H9 (cell line): ENCODE measurements at regions not wholly inside any gene's neighbourhood (a gene's known extent, or its start where the extent isn't known, plus 50 kb on each side); places are given as distances from the start of the nearest gene placed in this dataset.
A peak's percentile ranks its signal among the peaks of the same experiment; 100 is the strongest.
"Not testable (repeated sequence)": the region's sequence is repeated elsewhere in the genome, so short reads cannot be mapped to it uniquely, and the experiment has no call there.

Source experiments
- DNase-seq: peaks from one replicate; pipeline ENCODE4 v3.0.0-alpha.2; 2017
- H2AFZ ChIP-seq: one replicate; pipeline ENCODE4 v1.6.1; 2013; ENCODE audit warnings: mild to moderate bottlenecking, low read length, control low read depth, moderate library complexity
- H2AK5ac ChIP-seq: 2 replicates; pipeline ENCODE4 v1.6.1; 2013; ENCODE audit warnings: low read length, control low read depth, mixed read lengths; ENCODE audit not compliant: insufficient read length
- H2BK120ac ChIP-seq: one replicate; pipeline ENCODE4 v1.6.1; 2013; ENCODE audit warnings: low read depth, mild to moderate bottlenecking, low read length, control low read depth, inconsistent platforms; ENCODE audit not compliant: poor library complexity, severe bottlenecking
- H2BK12ac ChIP-seq: 2 replicates; pipeline ENCODE4 v1.6.1; 2013; ENCODE audit warnings: low read length, control low read depth, mixed read lengths, low read depth; ENCODE audit not compliant: insufficient read length
- H2BK15ac ChIP-seq: 2 replicates; pipeline ENCODE4 v1.6.1; 2013; ENCODE audit warnings: low read depth, low read length, control low read depth
- H2BK20ac ChIP-seq: one replicate; pipeline ENCODE4 v1.6.1; 2013; ENCODE audit warnings: low read depth, mild to moderate bottlenecking, low read length, control low read depth, inconsistent platforms; ENCODE audit not compliant: poor library complexity, severe bottlenecking
- H2BK5ac ChIP-seq: 2 replicates; pipeline ENCODE4 v1.6.1; 2013; ENCODE audit warnings: low read length, control low read depth, mixed read lengths; ENCODE audit not compliant: insufficient read length
- H3K14ac ChIP-seq: 2 replicates; pipeline ENCODE4 v1.6.1; 2013; ENCODE audit warnings: low read length, control low read depth; ENCODE audit not compliant: insufficient read depth
- H3K18ac ChIP-seq: 2 replicates; pipeline ENCODE4 v1.6.1; 2013; ENCODE audit warnings: low read depth, mild to moderate bottlenecking, mixed read lengths, low read length, control low read depth; ENCODE audit not compliant: insufficient read length
- H3K23ac ChIP-seq: 2 replicates; pipeline ENCODE4 v1.6.1; 2013; ENCODE audit warnings: low read length, control low read depth, mixed read lengths, low read depth; ENCODE audit not compliant: insufficient read length
- H3K23me2 ChIP-seq: 2 replicates; pipeline ENCODE4 v1.6.1; 2013; ENCODE audit warnings: low read depth, mild to moderate bottlenecking, mixed read lengths, low read length, control low read depth; ENCODE audit not compliant: insufficient read length, poor library complexity, severe bottlenecking
- H3K27ac ChIP-seq: 2 replicates; pipeline ENCODE4 v1.5.1; 2013; ENCODE audit warnings: low read length, control low read depth, mixed read lengths, low read depth; ENCODE audit not compliant: insufficient read length
- H3K27me3 ChIP-seq: 2 replicates; pipeline ENCODE4 v1.6.1; 2013; ENCODE audit warnings: low read length, control low read depth, inconsistent platforms; ENCODE audit not compliant: insufficient read depth
- H3K4ac ChIP-seq: 2 replicates; pipeline ENCODE4 v1.6.1; 2013; ENCODE audit warnings: low read depth, mild to moderate bottlenecking, control low read depth, inconsistent platforms, low read length, moderate library complexity
- H3K4me1 ChIP-seq: 2 replicates; pipeline ENCODE4 v1.6.1; 2013; ENCODE audit warnings: low read length, control low read depth, inconsistent platforms; ENCODE audit not compliant: insufficient read depth
- H3K4me2 ChIP-seq: 2 replicates; pipeline ENCODE4 v1.6.1; 2013; ENCODE audit warnings: low read length, control low read depth, mixed read lengths; ENCODE audit not compliant: insufficient read length, insufficient read depth
- H3K56ac ChIP-seq: 2 replicates; pipeline ENCODE4 v1.6.1; 2013; ENCODE audit warnings: low read depth, mild to moderate bottlenecking, mixed read lengths, low read length, control low read depth; ENCODE audit not compliant: insufficient read length
- H3K79me1 ChIP-seq: 2 replicates; pipeline ENCODE4 v1.6.1; 2013; ENCODE audit warnings: low read depth, mild to moderate bottlenecking, moderate library complexity, low read length, control low read depth, inconsistent platforms; ENCODE audit not compliant: insufficient read depth, poor library complexity, severe bottlenecking
- H3K79me2 ChIP-seq: 2 replicates; pipeline ENCODE4 v1.6.1; 2013; ENCODE audit warnings: low read length, control low read depth, inconsistent platforms; ENCODE audit not compliant: insufficient read depth
- H3K9ac ChIP-seq: 2 replicates; pipeline ENCODE4 v1.6.1; 2013; ENCODE audit warnings: low read length, control low read depth, mixed read lengths; ENCODE audit not compliant: insufficient read length; ENCODE audit errors: extremely low read depth
- H3K9me3 ChIP-seq: one replicate; pipeline ENCODE4 v1.6.1; 2013; ENCODE audit warnings: low read depth, low read length, inconsistent platforms; ENCODE audit not compliant: control insufficient read depth
- H3T11ph ChIP-seq: one replicate; pipeline ENCODE4 v1.6.1; 2013; ENCODE audit warnings: mild to moderate bottlenecking, low read length, control low read depth, inconsistent platforms
- H4K20me1 ChIP-seq: one replicate; pipeline ENCODE4 v1.6.1; 2013; ENCODE audit not compliant: control insufficient read depth, insufficient read length, insufficient read depth
- H4K5ac ChIP-seq: 2 replicates; pipeline ENCODE4 v1.6.1; 2013; ENCODE audit warnings: low read depth, mild to moderate bottlenecking, mixed read lengths, low read length, control low read depth; ENCODE audit not compliant: insufficient read length
- H4K8ac ChIP-seq: replicated peaks from 2 replicates; pipeline ENCODE4 v1.6.1; 2013; ENCODE audit warnings: low read length, control low read depth, mixed read lengths, low read depth; ENCODE audit not compliant: insufficient read length
- H4K91ac ChIP-seq: 2 replicates; pipeline ENCODE4 v1.6.1; 2013; ENCODE audit warnings: low read depth, mild to moderate bottlenecking, moderate library complexity, mixed read lengths, low read length, control low read depth; ENCODE audit not compliant: insufficient read length
- H3K27ac Mint-ChIP-seq, 3 experiments: 2 replicates in 2 of 3; 3 replicates in 1 of 3; pipeline ENCODE4 v1.8.0; 2020 to 2021; ENCODE audit warnings: mixed read lengths in 3 of 3, mild to moderate bottlenecking in 1 of 3, moderate library complexity in 1 of 3
- H3K27me3 Mint-ChIP-seq: 2 replicates; pipeline ENCODE4 v1.8.0; 2021; ENCODE audit warnings: low read depth, mild to moderate bottlenecking, moderate library complexity, mixed read lengths
- H3K36me3 Mint-ChIP-seq, 3 experiments: 2 replicates in 2 of 3; 3 replicates in 1 of 3; pipeline ENCODE4 v1.8.0; 2020 to 2021; ENCODE audit warnings: low read depth in 3 of 3, mixed read lengths in 3 of 3; ENCODE audit not compliant: insufficient read depth in 1 of 3
- H3K4me1 Mint-ChIP-seq, 2 experiments: 2 replicates each; pipeline ENCODE4 v1.8.0; 2020; ENCODE audit warnings: mixed read lengths in 2 of 2
- H3K4me3 Mint-ChIP-seq, 2 experiments: 2 replicates in 1 of 2; 3 replicates in 1 of 2; pipeline ENCODE4 v1.8.0; 2020 to 2021; ENCODE audit warnings: mild to moderate bottlenecking in 2 of 2, mixed read lengths in 2 of 2, moderate library complexity in 1 of 2
- H3K9me3 Mint-ChIP-seq, 2 experiments: 2 replicates in 1 of 2; 3 replicates in 1 of 2; pipeline ENCODE4 v1.8.0; 2020; ENCODE audit warnings: mild to moderate bottlenecking in 2 of 2, mixed read lengths in 2 of 2, moderate library complexity in 1 of 2
- WGBS: extraction: QIAGEN DNeasy Blood & Tissue Kit; methylation state at CpG from one replicate; pipeline ENCODE4 v1.1.7; 2013; ENCODE audit warnings: missing lambda C conversion rate, low lambda C conversion rate, mixed read lengths; ENCODE audit not compliant: insufficient read length; ENCODE audit errors: extremely low coverage; 5-methylcytosine and 5-hydroxymethylcytosine counted together
- TF ChIP-seq, protein P1 (sequence below): fragments of 200-600 bp; sonication (generic); conservative IDR thresholded peaks from 3 replicates; pipeline ENCODE4 v1.8.0; 2021; ENCODE audit warnings: antibody characterized with exemption, mild to moderate bottlenecking

DNA sequence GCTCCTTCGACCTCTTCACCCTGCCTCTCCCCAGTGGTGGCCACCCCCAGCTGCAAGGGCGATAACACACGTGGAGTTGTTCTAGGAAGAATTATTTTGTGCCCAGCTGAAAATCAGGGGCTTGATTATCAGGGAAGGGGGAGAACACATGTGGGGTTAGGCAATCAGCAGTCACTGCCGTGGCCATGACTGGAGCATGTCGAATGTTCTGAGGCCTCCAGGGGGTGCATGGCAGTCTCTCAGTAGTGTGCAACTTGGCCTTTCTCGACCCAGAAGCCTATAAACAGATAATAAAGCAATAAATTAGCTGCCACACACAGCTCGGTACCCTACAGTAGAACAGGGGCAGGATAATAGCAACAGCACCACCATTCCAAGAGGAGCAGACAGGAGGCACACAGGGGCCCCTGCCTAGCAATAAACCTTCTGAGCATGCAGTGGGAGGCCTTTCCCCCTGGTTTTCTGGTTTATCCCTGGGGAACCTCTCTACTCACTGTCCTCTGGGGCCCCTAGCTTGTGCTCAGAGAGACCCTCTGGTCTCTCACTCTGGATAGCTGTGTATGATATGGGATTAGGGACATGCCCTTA lies 308.2 kb upstream of the PLGLB2 start:
- not testable (repeated sequence) for H2BK15ac ChIP-seq, H3K79me2 ChIP-seq, H4K8ac ChIP-seq, H2BK12ac ChIP-seq, H3K9ac ChIP-seq, H3K27me3 ChIP-seq, H3K23ac ChIP-seq, H3K36me3 Mint-ChIP-seq, H3K9me3 ChIP-seq, H3K23me2 ChIP-seq, H3K18ac ChIP-seq, H3K4me2 ChIP-seq, H3K4me1 ChIP-seq, H4K5ac ChIP-seq, DNase-seq, H3K9me3 Mint-ChIP-seq, H2AK5ac ChIP-seq, H4K91ac ChIP-seq, H3K27ac ChIP-seq, H3K4me1 Mint-ChIP-seq, H3K14ac ChIP-seq, H3K79me1 ChIP-seq, H2BK20ac ChIP-seq, H3K4me3 Mint-ChIP-seq, H2AFZ ChIP-seq, H3K56ac ChIP-seq, H2BK5ac ChIP-seq, H2BK120ac ChIP-seq, H4K20me1 ChIP-seq, H3K4ac ChIP-seq, H3T11ph ChIP-seq
- TF ChIP-seq, protein P1, sequence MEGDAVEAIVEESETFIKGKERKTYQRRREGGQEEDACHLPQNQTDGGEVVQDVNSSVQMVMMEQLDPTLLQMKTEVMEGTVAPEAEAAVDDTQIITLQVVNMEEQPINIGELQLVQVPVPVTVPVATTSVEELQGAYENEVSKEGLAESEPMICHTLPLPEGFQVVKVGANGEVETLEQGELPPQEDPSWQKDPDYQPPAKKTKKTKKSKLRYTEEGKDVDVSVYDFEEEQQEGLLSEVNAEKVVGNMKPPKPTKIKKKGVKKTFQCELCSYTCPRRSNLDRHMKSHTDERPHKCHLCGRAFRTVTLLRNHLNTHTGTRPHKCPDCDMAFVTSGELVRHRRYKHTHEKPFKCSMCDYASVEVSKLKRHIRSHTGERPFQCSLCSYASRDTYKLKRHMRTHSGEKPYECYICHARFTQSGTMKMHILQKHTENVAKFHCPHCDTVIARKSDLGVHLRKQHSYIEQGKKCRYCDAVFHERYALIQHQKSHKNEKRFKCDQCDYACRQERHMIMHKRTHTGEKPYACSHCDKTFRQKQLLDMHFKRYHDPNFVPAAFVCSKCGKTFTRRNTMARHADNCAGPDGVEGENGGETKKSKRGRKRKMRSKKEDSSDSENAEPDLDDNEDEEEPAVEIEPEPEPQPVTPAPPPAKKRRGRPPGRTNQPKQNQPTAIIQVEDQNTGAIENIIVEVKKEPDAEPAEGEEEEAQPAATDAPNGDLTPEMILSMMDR, result peak; percentile 25; the same call in 1 of the 3 replicates
- Mint-ChIP-seq H3K27ac (peak overlapping the region in 1 of 3 experiments; percentile 30; a peak in 1 of 7 replicates), H3K27me3 (peaks cover 18% of the 10 kb centered on the region)
- WGBS, result no CpG with 5 or more reads among the region's 7 CpGs

DNA sequence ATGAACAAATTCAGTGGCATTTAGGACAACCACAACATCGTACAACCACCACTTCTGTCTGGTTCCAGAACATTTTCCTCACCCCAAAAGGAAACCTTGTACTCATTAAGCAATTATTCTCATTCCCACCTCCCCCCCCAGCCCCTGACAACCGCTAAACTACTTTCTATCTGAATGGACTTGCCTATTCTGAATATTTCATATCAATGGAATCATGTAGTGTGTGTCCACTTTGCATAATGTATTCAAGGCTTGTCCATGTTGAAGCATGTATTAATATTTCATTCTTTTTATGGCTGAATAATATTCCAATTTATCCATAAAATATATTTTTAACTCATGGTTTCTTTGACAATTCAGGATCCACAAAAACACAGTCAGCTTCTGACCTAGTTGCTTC lies 307.2 kb upstream of the PLGLB2 start:
- H3K27me3 ChIP-seq, H3K36me3 Mint-ChIP-seq, H3K79me2 ChIP-seq, H3K9ac ChIP-seq, H3K4me1 Mint-ChIP-seq, H3K9me3 Mint-ChIP-seq, H2AK5ac ChIP-seq, H3K4ac ChIP-seq, H3K79me1 ChIP-seq, H4K8ac ChIP-seq, H3K14ac ChIP-seq, H2BK15ac ChIP-seq, DNase-seq, H3K56ac ChIP-seq, H4K91ac ChIP-seq, H2BK20ac ChIP-seq, H2AFZ ChIP-seq, H3K18ac ChIP-seq, H3K27ac ChIP-seq, H2BK120ac ChIP-seq, H3K4me1 ChIP-seq, H3K4me2 ChIP-seq, H4K5ac ChIP-seq, H3K23ac ChIP-seq, H3K23me2 ChIP-seq, H3T11ph ChIP-seq, H4K20me1 ChIP-seq, H2BK5ac ChIP-seq, H3K4me3 Mint-ChIP-seq, H3K27ac Mint-ChIP-seq, H2BK12ac ChIP-seq, H3K9me3 ChIP-seq: not testable (repeated sequence)
- H3K27me3 Mint-ChIP-seq, result peaks cover 20% of the 10 kb centered on the region
- WGBS, result no CpG with 5 or more reads among the region's 2 CpGs
